ENCODE measurements at regions not wholly inside any gene's neighbourhood (a gene's known extent, or its start where the extent isn't known, plus 50 kb on each side); places are given as distances from the start of the nearest gene placed in this dataset.
"Not testable (repeated sequence)": the region's sequence is repeated elsewhere in the genome, so short reads cannot be mapped to it uniquely, and the experiment has no call there.

DNA sequence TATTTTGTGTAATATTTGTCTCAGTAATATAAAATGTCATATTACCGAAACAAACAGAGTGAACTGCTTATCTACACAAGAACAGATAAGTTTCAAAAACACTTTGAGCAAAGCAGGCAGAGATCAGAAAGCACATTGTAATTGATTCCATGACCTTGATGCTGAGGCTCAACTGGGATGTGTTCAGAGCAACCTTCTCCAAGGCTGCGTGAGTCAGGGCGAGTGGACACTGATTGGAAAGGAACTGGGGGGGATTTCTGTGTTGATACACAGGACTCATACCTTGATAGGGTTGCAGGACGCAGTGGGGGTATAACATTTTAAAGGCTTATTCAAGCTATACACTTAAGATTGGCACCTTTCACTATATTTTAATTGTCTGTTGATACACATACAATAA is 1136.3 kb downstream of the UQCRFS1 start:
- TF ChIP-seq POLR2AphosphoS5 (IDR thresholded peaks at IDR 0.05; ENCODE audit: low read depth, low read length) (no peak), SPI1 (IDR thresholded peaks at IDR 0.05; ENCODE audit: low read depth, low read length) (no peak), PAX5 (IDR thresholded peaks at IDR 0.05; ENCODE audit: insufficient read depth, low read length, severe bottlenecking) (no peak), POLR2A (IDR thresholded peaks at IDR 0.05; ENCODE audit: low read depth, low read length) (no peak), TAF1 (IDR thresholded peaks at IDR 0.05; ENCODE audit: low read depth, low read length) (no peak), POU2F2 (IDR thresholded peaks at IDR 0.05; ENCODE audit: low read depth, low read length) (no peak)
- no peak for FAIRE-seq

GRCh38 chr19:28075229-28075628 is 1137.7 kb downstream of the UQCRFS1 start:
- FAIRE-seq = no peak
- TF ChIP-seq PAX5 (IDR thresholded peaks at IDR 0.05; ENCODE audit: insufficient read depth, low read length, severe bottlenecking) (no peak), POLR2AphosphoS5 (IDR thresholded peaks at IDR 0.05; ENCODE audit: low read depth, low read length) (no peak), POU2F2 (IDR thresholded peaks at IDR 0.05; ENCODE audit: low read depth, low read length) (no peak), SPI1 (IDR thresholded peaks at IDR 0.05; ENCODE audit: low read depth, low read length) (no peak), TAF1 (IDR thresholded peaks at IDR 0.05; ENCODE audit: low read depth, low read length) (no peak)
- DNase-seq (ENCODE audit: insufficient read length, low spot score) = no peak

More for the DNA sequence above, 1136.3 kb downstream of the UQCRFS1 start:
- no peak for DNase-seq (ENCODE audit: insufficient read length, low spot score)

DNA sequence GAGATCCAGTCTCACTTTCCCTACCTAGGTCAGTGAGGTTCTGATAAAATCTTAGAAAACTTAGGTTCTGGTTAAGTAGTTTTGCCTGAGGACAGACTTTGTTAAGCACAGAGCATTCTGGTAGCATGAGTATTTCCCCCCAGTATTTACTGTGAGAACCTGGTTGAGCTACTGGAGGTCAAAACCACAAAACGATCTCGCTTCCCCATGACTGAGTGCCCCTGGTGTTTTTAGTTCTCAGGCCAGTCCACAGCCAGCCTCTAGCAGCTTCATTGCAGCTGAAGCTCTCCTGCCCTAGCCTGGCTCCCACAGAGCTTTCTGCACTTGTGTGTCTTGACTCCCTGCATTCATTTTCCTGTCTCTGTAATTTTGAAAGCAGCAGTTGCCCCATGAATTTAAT is 1138.2 kb downstream of the UQCRFS1 start:
- TF ChIP-seq PAX5 (IDR thresholded peaks at IDR 0.05; ENCODE audit: insufficient read depth, low read length, severe bottlenecking) (no peak), SPI1 (IDR thresholded peaks at IDR 0.05; ENCODE audit: low read depth, low read length) (peak; percentile 84)
- no peak for DNase-seq (ENCODE audit: insufficient read length, low spot score)
- peak; percentile 62 for FAIRE-seq

GRCh38 chr19:28067882-28068281 is 1145.1 kb downstream of the UQCRFS1 start:
- FAIRE-seq (peak; percentile 69), DNase-seq (ENCODE audit: insufficient read length, low spot score) (no peak)
- TF ChIP-seq TAF1 (IDR thresholded peaks at IDR 0.05; ENCODE audit: low read depth, low read length) (no peak), POU2F2 (IDR thresholded peaks at IDR 0.05; ENCODE audit: low read depth, low read length) (no peak), SPI1 (IDR thresholded peaks at IDR 0.05; ENCODE audit: low read depth, low read length) (peak; percentile 7; the same call in 1 of the 2 replicates), POLR2AphosphoS5 (IDR thresholded peaks at IDR 0.05; ENCODE audit: low read depth, low read length) (no peak)

DNA sequence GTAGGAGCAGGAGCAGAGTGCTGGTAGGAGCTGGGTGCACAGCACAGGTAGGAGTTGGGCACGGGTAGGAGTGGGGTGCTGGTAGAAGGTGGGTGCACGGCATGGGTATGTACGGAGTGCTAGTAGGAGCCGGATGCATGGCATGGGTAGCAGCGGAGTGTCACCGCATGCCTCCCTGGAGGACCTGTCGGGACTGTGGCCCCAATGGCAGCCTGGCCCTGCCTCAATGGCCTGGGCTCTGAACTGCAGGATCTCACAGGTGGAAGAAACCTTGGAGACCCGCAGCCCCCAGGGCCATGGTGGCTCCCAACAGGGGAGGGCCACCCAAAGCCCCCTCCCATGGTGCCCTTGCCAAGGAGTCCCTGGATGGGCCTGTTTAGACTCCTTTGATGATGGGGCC is 1146.0 kb downstream of the UQCRFS1 start:
- FAIRE-seq = no peak
- DNase-seq (ENCODE audit: insufficient read length, low spot score) = no peak
- TF ChIP-seq POLR2A (IDR thresholded peaks at IDR 0.05; ENCODE audit: low read depth, low read length) = no peak

- TF ChIP-seq POU2F2 (IDR thresholded peaks at IDR 0.05; ENCODE audit: low read depth, low read length) = no peak
- no peak for TF ChIP-seq TAF1 (IDR thresholded peaks at IDR 0.05; ENCODE audit: low read depth, low read length)
- no peak for TF ChIP-seq POLR2AphosphoS5 (IDR thresholded peaks at IDR 0.05; ENCODE audit: low read depth, low read length)
- TF ChIP-seq POLR2A (IDR thresholded peaks at IDR 0.05; ENCODE audit: low read depth, low read length) = no peak
- no peak for TF ChIP-seq SPI1 (IDR thresholded peaks at IDR 0.05; ENCODE audit: low read depth, low read length)
- no peak for TF ChIP-seq PAX5 (IDR thresholded peaks at IDR 0.05; ENCODE audit: insufficient read depth, low read length, severe bottlenecking)
- FAIRE-seq = no peak
Measured at GRCh38 chr19:28066161-28066560, 1146.8 kb downstream of the UQCRFS1 start.

GRCh38 chr19:28065026-28065425 is 1147.9 kb downstream of the UQCRFS1 start:
- FAIRE-seq (no peak), DNase-seq (ENCODE audit: insufficient read length, low spot score) (no peak)
- TF ChIP-seq POLR2A (IDR thresholded peaks at IDR 0.05; ENCODE audit: low read depth, low read length) (no peak), PAX5 (IDR thresholded peaks at IDR 0.05; ENCODE audit: insufficient read depth, low read length, severe bottlenecking) (no peak), TAF1 (IDR thresholded peaks at IDR 0.05; ENCODE audit: low read depth, low read length) (no peak), POU2F2 (IDR thresholded peaks at IDR 0.05; ENCODE audit: low read depth, low read length) (no peak), POLR2AphosphoS5 (IDR thresholded peaks at IDR 0.05; ENCODE audit: low read depth, low read length) (no peak), SPI1 (IDR thresholded peaks at IDR 0.05; ENCODE audit: low read depth, low read length) (no peak)

More at GRCh38 chr19:28066161-28066560, 1146.8 kb downstream of the UQCRFS1 start:
- no peak for DNase-seq (ENCODE audit: insufficient read length, low spot score)

- FAIRE-seq (no peak), DNase-seq (ENCODE audit: insufficient read length, low spot score) (no peak)
- TF ChIP-seq PAX5 (IDR thresholded peaks at IDR 0.05; ENCODE audit: insufficient read depth, low read length, severe bottlenecking) (no peak), TAF1 (IDR thresholded peaks at IDR 0.05; ENCODE audit: low read depth, low read length) (no peak), POU2F2 (IDR thresholded peaks at IDR 0.05; ENCODE audit: low read depth, low read length) (no peak), SPI1 (IDR thresholded peaks at IDR 0.05; ENCODE audit: low read depth, low read length) (no peak), POLR2A (IDR thresholded peaks at IDR 0.05; ENCODE audit: low read depth, low read length) (no peak), POLR2AphosphoS5 (IDR thresholded peaks at IDR 0.05; ENCODE audit: low read depth, low read length) (no peak)
Measured at GRCh38 chr19:28063702-28064101, 1149.2 kb downstream of the UQCRFS1 start.

GRCh38 chr19:28061111-28061510 is 1151.8 kb downstream of the UQCRFS1 start:
- no peak for DNase-seq (ENCODE audit: insufficient read length, low spot score)
- FAIRE-seq = no peak
- TF ChIP-seq POLR2A (IDR thresholded peaks at IDR 0.05; ENCODE audit: low read depth, low read length) = no peak
- TF ChIP-seq PAX5 (IDR thresholded peaks at IDR 0.05; ENCODE audit: insufficient read depth, low read length, severe bottlenecking) = no peak
- TF ChIP-seq TAF1 (IDR thresholded peaks at IDR 0.05; ENCODE audit: low read depth, low read length) = no peak
- TF ChIP-seq POLR2AphosphoS5 (IDR thresholded peaks at IDR 0.05; ENCODE audit: low read depth, low read length) = no peak
- TF ChIP-seq SPI1 (IDR thresholded peaks at IDR 0.05; ENCODE audit: low read depth, low read length) = no peak
- no peak for TF ChIP-seq POU2F2 (IDR thresholded peaks at IDR 0.05; ENCODE audit: low read depth, low read length)

- DNase-seq (ENCODE audit: insufficient read length, low spot score); FAIRE-seq: not testable (repeated sequence)
Measured at GRCh38 chr19:28057026-28057425, 1155.9 kb downstream of the UQCRFS1 start.

DNA sequence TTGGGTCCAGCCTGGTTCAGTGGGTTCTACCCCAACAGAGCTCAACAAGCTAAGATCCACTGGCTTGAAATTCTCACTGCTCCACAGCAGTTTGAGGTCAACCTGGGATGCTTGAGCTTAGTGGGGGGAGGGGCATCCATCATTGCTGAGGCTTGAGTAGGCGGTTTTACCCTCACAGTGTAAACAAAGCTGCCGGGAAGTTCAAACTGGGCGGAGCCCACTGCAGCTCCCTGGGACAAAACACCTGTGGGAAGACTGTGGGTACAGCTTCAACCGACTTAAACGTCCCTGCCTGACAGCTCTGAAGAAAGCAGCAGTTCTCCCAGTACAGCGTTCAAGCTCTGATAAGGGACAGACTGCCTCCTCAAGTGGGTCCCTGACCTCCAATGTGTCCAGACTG is 1161.9 kb downstream of the UQCRFS1 start:
- DNase-seq (ENCODE audit: insufficient read length, low spot score) = no peak
- no peak for TF ChIP-seq TAF1 (IDR thresholded peaks at IDR 0.05; ENCODE audit: low read depth, low read length)
- TF ChIP-seq POU2F2 (IDR thresholded peaks at IDR 0.05; ENCODE audit: low read depth, low read length) = no peak
- TF ChIP-seq POLR2AphosphoS5 (IDR thresholded peaks at IDR 0.05; ENCODE audit: low read depth, low read length) = no peak
- TF ChIP-seq PAX5 (IDR thresholded peaks at IDR 0.05; ENCODE audit: insufficient read depth, low read length, severe bottlenecking) = no peak
- no peak for TF ChIP-seq POLR2A (IDR thresholded peaks at IDR 0.05; ENCODE audit: low read depth, low read length)
- no peak for TF ChIP-seq SPI1 (IDR thresholded peaks at IDR 0.05; ENCODE audit: low read depth, low read length)
- no peak for FAIRE-seq

Measured in GM12891 (cell line).